LNCAP (cell line): ENCODE measurements at regions not wholly inside any gene's neighbourhood (a gene's known extent, or its start where the extent isn't known, plus 50 kb on each side); places are given as distances from the start of the nearest gene placed in this dataset.

Experiments used
- CTCF ChIP-seq: fragments of 450-650 bp; IDR thresholded peaks from 2 replicates; pipeline ENCODE4 v1.5.1; 2017; ENCODE audit warnings: mild to moderate bottlenecking

DNA sequence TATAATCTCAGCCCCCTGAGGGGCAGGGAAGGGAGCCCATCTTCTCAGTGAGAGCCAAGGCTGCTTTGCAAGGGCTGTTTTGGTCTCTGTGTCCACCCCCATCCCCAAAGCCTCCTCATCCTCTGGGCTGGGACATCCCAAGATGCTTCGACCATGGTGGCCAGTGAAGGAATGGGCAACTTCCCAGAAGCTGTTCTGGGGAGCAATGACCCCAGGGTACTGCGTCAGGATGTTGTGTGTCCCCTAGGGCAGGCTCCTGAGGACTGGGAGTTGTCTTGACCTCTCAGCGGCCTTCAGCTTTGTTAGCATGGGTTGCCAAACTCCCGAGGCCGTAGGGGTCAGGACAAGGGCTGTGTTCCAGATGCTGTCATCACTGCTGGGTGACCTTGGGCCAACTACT is 238.4 kb upstream of the POU3F1 start:
- no peak for TF ChIP-seq CTCF

GRCh38 chr1:38283696-38284470 is 237.3 kb upstream of the POU3F1 start:
- TF ChIP-seq CTCF = no peak

- TF ChIP-seq CTCF = no peak
Observed at GRCh38 chr1:38279148-38279547, 232.6 kb upstream of the POU3F1 start.

DNA sequence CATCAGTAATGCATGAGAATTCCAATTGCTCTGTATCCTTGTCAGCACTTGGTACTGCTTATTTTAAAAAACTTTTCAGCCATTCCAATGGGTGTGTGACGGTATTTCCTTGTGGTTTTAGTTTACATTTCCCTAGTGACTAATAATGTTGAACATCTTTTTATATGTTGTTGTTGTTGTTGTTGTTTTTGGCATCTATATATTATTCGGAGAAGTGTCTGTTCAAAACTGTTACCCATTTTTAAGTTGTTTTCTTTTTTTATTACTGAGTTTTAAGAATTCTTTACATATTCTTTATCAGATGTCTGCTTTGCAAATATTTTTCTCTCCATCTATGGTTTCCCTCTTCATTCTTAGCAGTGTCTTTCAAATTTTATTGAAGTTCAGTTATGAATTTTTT is 231.1 kb upstream of the POU3F1 start:
- no peak for TF ChIP-seq CTCF

GRCh38 chr1:38275960-38276359 is 229.4 kb upstream of the POU3F1 start:
- no peak for TF ChIP-seq CTCF

GRCh38 chr1:38274974-38275373 is 228.4 kb upstream of the POU3F1 start:
- TF ChIP-seq CTCF = no peak

DNA sequence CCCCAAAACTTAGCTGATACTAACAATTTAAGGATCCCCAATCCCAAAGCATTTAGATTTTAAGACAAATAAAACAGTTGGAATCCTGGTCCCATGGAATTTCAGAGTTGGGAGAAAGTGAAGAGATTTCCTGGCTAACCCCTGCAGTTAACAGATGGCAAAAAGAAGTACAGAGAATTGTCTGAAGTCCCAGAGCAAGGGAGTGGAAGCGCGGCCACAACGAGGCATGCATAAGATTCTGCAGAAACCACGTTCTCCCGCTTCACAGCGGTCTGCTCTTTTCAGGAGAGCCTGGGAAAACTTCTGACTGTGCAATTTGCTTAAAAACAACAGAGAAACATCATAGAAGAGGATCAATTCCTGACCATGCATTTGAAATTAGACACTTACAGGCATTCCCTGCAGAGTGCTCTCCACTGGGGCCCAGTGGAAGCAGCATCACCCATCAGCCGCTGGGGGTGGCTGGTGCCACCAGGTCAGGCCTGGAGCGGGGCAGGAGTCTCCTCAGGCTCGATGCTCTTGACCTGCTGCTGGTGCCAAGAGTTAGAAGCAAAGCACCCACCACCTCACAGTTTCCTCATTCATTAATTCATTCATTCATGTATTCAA is 226.7 kb upstream of the POU3F1 start:
- no peak for TF ChIP-seq CTCF
